Muscle of back (tissue), 3 donors: ENCODE measurements at regions not wholly inside any gene's neighbourhood (a gene's known extent, or its start where the extent isn't known, plus 50 kb on each side); places are given as distances from the start of the nearest gene placed in this dataset.
"Not testable (repeated sequence)": the region's sequence is repeated elsewhere in the genome, so short reads cannot be mapped to it uniquely, and the experiment has no call there.

Experiments
- DNase-seq, 3 donors: peaks; one replicate each; pipeline versions ENCODE4 v3.0.0 to v3.0.0-alpha.2; 2013

DNA sequence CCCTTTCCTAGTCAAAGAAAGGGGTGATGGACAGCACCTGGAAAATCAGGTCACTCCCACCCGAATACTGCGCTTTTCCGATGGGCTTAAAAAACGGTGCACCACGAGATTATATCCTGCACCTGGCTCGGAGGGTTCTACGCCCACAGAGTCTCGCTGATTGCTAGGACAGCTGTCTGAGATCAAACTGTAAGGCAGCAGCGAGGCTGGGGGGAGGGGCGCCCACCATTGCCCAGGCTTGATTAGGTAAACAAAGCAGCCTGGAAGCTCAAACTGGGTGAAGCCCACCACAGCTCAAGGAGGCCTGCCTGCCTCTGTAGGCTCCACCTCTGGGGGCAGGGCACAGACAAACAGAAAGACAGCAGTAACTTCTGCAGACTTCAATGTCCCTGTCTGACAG lies 783.4 kb downstream of the NSUN3 start:
- not testable (repeated sequence) for DNase-seq

GRCh38 chr3:94862703-94863102 lies 799.8 kb downstream of the NSUN3 start:
- peak in 1 of 3 donors; percentile 0 for DNase-seq

DNA sequence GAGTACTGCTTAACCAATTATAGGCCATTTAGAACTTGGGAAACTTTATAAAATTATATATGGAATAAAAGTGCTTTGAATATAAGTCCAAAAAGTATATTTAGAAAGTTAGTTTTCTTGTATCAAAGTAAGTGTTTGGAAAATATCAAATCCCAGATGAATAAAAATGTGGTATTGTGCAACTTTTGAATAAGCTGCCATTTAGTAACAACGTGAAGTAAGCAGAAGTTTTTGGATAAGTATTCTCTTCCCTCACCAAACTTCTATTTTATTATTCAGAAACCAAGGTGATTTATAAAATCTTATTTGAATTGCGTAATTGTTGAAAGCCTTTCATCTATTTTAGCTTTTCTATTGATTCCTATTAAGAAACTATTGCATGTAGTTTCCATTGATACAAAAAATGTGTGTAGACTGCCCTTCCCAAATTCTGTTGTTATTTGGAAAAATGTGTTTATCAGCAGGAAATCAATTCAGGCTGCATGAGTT lies 806.2 kb downstream of the NSUN3 start:
- no peak for DNase-seq

DNA sequence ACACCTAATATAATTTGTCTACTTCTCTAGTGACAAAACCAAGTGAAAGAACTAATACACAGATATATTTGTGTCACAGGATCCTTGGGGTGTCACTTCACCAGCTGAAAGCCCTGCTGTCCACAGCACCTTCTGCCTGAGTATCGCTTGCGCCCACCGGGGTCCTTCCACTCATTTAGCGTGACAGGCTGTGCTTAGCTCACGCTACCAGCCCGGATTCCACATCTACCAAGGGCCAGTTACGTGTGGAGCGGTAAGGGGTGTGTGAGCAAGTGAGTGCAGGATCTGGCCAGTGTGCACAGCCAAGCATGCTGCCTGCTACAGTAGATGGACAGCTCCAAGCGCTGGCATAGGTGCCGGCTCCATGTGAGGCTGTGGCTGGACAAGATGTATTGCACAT lies 810.9 kb downstream of the NSUN3 start:
- DNase-seq, result no peak

DNA sequence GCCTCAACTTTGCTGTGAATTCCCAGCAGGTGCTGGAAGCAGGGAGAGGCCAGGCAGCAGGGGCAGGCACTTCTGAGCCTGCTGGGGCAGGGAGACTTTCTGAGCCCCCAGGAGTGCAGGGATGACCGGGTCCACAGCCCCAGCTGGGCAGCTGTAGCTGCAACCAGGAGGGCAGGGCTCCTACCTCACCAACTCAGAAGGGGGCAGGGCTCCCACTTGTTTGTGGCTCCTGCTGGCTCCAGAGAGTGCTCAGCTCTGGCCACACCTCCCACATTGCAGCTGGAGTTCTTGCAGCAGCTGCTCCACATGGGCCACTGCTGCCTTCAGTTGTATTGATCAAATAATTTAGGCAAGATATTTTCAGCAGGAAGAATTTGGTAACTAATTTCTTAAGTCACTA lies 812.3 kb downstream of the NSUN3 start:
- no peak for DNase-seq

DNA sequence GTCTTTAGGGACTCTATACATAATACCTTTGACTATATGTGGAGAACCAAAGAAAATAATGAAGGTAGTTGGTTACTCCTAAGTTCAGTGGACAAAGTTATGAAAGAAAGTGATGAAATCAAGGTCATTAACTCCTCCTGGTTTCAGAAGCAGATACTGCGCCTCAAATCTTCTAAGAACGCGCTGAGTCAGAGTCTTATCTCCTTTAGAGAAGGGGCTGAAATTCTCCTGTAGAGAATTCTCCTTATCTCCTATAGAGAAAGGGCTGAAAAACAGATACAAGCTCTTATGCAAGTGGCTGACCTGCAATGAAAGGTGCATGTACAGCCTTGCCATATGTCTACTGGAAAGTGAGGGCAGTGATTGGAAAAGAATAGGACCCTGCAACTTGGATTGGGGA lies 824.2 kb downstream of the NSUN3 start:
- DNase-seq, result no peak

DNA sequence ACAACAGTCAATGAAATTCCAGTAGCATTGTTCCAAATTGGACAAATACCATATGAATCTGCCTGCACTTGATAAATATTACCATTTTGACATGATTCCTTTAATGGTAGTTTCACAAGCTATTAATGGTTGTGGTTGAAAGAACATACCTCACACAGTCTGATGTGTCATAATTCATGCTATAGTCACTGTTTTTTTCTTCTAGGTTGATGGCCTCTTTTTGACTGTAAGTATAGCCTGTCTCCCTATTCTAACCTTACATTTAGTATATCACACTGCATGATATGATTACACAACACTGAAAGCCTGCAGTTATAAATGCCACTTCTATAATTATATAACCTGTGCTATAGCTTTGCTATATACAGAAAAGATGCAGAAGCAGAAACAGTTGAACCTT lies 834.1 kb downstream of the NSUN3 start:
- DNase-seq, result no peak

GRCh38 chr3:94904156-94904674 lies 841.4 kb downstream of the NSUN3 start:
- DNase-seq, result no peak

DNA sequence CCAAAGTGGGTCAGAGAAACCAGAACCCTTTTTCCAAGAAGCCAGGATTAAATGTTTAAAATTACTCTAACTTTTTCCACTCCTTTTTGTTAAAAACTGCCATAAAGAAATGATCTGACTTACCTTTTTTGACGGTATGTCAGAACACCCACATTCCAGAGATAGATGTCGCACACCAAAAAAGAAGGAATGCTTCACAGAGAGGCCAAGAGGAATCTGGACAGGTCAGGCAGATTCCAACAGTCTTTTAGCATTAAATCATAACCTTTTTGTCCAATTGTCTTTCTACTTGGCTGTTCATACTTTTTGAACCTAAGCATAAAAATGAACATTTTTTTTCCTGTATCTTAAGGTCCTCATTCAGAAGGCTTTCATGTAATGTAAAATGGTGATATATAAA lies 846.9 kb downstream of the NSUN3 start:
- no peak for DNase-seq

DNA sequence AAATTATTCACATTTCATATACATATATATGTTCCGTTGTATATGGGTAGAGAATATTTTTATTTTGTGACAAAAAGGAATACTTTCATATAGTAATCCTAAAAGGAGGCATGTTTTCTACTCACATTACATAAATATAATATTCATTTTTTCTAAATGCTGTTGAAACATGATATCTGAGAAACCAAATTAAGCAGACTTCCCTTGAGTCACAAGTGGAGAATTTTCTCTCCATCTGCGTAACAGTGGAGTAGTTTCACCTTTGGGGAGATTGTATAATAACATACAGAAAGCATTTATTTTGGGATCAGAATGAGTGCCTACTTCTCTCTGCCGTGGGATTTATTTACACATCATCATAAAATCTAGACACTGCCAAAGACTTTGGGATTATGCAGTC lies 849.8 kb downstream of the NSUN3 start:
- no peak for DNase-seq

- no peak for DNase-seq
Observed at GRCh38 chr3:94927175-94927574, 864.3 kb downstream of the NSUN3 start.

GRCh38 chr3:94928921-94929320 lies 866.1 kb downstream of the NSUN3 start:
- DNase-seq, result peak in 1 of 3 donors; percentile 3

DNA sequence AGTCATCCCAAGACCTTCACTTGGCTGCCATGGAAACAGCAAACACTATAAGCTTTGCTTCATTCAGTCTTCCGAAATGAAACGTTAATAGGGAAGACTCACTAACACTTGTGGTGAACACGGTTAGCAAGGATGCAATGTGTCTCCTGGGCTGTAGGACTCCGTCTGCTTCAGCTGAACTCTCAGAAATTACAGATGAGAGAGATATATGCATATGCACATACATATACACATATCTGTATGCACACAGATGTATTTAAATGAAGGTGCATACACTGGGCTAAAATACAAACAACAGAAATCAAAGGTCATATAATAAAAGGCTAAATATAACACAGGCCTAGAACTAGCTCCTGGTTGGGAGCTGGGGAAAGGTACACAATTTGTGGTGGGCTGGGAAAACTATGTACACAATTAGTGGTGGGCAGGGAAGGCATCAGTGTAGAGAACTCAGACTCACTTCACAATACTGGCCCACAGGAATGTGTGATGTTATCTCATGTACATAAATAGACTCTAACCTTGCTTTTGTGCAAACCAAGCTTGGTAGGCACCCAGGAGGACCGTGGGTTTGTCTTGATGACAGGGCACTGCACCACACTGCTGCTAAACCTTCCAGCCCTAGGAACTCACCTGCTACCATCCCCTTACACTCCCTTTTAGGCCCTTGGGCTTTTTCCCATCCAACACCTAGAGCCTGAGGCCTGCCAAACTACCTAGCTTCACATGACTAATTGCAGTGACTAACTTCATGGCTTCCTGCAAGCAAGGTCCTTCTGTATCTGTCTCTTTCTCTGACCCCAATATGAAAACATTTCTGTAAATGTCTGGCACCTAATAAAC lies 873.1 kb downstream of the NSUN3 start:
- DNase-seq, result no peak

GRCh38 chr3:94937980-94938379 lies 875.1 kb downstream of the NSUN3 start:
- no peak for DNase-seq

DNA sequence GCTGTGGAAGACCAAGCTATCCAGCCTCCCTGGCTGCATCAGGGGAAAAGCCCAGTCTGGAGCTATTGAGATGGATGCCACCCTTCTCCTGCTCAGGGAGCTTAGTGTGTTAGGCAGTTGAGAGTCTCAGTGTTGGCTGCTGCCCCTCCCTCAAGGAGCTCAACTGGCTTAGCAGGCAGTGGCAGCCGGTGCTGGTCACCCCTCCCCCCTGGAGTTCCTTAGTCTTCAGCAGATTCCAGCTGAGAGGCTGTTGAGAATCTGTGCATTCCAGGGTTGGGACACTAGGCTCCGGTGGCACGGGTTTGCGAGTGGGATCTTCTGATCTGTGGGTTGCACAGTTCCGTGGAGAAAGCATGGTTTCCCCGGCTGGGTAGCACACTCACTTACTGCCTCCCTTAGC lies 883.8 kb downstream of the NSUN3 start:
- DNase-seq, result no peak

- DNase-seq, result no peak
Observed at GRCh38 chr3:94961423-94962100, 898.7 kb downstream of the NSUN3 start.

DNA sequence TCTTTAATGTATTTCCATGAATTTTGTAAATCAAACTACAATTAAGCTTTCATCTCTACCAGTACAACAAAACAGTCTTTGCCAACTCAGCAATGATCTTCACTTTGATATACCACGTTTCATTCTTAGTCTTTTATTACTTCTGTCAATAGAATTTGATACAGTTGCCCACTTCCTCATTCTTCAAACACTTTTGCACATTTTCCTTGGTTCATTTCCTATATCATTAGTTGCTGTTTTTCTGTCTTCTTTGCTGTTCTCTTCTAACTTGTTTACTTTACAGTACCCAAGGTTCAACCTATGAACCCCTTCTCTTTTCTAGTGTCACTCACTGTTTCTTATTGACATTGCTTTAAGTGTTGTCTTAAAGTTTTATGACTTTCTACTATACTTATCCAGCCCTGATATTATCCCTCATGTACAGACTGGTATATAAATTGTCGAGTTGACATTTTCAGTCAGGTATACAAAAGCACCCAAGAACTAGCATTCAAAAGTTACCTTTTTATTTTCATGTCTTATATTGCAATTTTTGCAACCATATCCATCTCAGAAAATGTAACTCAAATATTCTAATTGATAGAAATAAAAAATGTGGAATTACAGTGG lies 903.1 kb downstream of the NSUN3 start:
- no peak for DNase-seq

DNA sequence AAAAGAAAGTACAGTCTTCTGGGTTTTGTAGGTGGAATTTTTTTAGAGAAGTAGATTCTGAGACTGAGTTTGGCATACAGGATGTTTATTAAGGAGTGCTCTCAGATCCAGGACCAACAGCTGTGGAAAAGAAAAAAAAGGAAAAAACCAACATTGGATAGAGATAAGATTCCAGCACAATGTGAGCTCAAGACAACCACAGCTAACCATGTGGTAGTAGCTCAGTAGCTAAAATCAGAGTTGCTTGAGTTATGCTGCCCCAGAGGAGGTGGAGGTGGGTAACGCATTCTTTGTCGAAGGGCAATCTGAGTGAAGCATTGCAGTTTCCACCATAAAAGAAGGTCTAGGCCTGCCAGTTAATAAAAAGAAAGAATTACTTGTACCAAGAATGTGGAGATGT lies 904.3 kb downstream of the NSUN3 start:
- DNase-seq, result no peak

DNA sequence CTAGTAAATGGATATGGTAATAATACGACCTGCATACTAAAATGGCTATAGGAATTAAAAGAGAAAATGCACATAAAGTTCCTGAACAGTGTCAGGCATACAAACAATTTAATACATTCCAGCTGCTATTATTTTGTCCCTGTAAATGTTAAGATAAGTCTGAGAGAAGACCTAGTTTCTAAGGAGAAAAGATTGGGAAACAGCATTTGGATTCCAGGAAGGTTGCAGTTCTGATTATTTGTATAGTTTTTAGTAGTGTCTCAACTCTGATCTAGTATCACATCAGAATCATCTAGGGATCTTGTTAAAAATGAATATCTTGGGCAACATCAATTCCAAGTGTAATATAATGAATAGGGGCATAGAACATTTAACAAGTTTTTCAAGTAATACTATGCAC lies 905.7 kb downstream of the NSUN3 start:
- no peak for DNase-seq

DNA sequence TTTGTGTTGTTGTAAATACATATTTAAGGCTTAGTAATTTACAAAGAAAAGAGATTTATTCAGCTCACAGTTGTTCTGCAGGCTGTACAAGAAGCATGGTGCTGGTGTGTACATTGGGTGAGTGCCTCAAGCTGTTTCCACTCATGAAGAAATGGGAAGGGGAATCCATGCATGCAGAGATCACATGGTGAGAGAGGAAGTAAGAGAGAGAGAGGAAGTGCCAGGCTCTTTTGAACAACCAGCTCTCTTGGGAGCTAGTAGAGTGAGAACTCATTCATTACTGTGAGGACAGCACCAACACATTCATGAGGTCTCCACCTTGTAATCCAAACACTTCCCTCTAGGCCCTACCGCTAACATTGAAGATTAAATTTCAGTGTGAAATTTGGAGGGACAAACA lies 909.2 kb downstream of the NSUN3 start:
- DNase-seq, result no peak

DNA sequence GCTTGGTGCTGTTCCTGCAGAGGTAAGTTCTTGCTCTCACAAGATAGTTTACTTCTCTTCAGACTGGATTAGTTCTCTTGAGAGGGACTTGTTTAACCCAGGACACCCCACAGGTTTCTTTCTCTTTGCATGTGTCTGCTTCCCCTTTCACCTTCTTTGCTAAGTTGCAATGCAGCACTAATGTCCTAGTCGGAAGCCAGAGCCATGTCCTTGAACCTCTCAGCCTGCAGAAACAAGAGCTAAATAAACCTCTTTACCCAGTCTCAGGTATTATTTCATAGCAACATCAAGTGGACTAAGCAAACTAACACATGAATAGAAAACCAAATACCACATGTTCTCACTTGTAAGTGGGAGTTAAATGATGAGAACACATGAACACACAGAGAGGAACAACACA lies 915.2 kb downstream of the NSUN3 start:
- DNase-seq, result no peak

- DNase-seq, result no peak
Observed at GRCh38 chr3:94985778-94986177, 922.9 kb downstream of the NSUN3 start.
